ENCODE measurements at regions not wholly inside any gene's neighbourhood (a gene's known extent, or its start where the extent isn't known, plus 50 kb on each side); places are given as distances from the start of the nearest gene placed in this dataset.

DNA sequence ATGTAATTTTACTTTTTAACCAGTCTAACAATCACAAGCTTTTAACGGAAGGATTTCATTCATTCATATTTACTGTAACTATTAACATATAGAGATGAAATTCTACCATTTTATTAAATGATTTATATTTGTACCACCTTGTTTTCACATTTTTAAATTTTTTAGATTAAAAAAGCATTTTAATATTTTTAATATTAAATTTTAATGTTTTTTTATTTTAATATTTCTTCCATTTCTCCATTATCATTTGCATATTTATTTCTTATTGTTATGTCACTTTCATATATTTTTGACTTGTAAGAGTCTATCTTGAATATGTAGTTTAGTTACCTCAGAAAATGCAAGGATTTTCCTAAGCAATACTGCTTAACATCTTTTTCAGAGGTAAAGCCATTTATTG, 1034.0 kb upstream of the PTPRD start:
- no peak for TF ChIP-seq EZH2phosphoT487 (IDR thresholded peaks at IDR 0.05; ENCODE audit: borderline replicate concordance, low read depth, low read length)
- TF ChIP-seq, protein P1, sequence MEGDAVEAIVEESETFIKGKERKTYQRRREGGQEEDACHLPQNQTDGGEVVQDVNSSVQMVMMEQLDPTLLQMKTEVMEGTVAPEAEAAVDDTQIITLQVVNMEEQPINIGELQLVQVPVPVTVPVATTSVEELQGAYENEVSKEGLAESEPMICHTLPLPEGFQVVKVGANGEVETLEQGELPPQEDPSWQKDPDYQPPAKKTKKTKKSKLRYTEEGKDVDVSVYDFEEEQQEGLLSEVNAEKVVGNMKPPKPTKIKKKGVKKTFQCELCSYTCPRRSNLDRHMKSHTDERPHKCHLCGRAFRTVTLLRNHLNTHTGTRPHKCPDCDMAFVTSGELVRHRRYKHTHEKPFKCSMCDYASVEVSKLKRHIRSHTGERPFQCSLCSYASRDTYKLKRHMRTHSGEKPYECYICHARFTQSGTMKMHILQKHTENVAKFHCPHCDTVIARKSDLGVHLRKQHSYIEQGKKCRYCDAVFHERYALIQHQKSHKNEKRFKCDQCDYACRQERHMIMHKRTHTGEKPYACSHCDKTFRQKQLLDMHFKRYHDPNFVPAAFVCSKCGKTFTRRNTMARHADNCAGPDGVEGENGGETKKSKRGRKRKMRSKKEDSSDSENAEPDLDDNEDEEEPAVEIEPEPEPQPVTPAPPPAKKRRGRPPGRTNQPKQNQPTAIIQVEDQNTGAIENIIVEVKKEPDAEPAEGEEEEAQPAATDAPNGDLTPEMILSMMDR (conservative IDR thresholded peaks at IDR 0.05; ENCODE audit: low read length), result no peak
- no peaks in the 10 kb centered on the region for H3K4me1 ChIP-seq (ENCODE audit: insufficient read depth, low read length, poor library complexity, severe bottlenecking)
- no peak for DNase-seq (ENCODE audit: low spot score)
- POLR2A ChIA-PET, result no interaction called here
- H3K4me3 ChIP-seq (ENCODE audit: low read depth, low read length, poor library complexity, severe bottlenecking), result no peak overlapping the region
- H3K4me2 ChIP-seq (ENCODE audit: low read length), result no peak overlapping the region
- intact Hi-C loops (cut with micrococcal nuclease; ENCODE audit: unreplicated experiment), result no loop called here
- H3K36me3 ChIP-seq (ENCODE audit: insufficient read depth, low read length), result no peaks in the 10 kb centered on the region
- no peaks in the 10 kb centered on the region for H4K20me1 ChIP-seq (ENCODE audit: insufficient read depth, low read length)
- no peaks in the 10 kb centered on the region for H3K9me3 ChIP-seq (ENCODE audit: low read length)
- H2AFZ ChIP-seq (ENCODE audit: low read length), result no peak overlapping the region
- CTCF ChIA-PET (ENCODE audit: unreplicated experiment), result no interaction called here
- H3K9me2 ChIP-seq (ENCODE audit: insufficient read depth, low read length), result no peaks in the 10 kb centered on the region
- H3K79me2 ChIP-seq (ENCODE audit: insufficient read depth, low read depth, low read length), result no peaks in the 10 kb centered on the region
- H3K27ac ChIP-seq (ENCODE audit: low read depth, low read length, poor library complexity, severe bottlenecking), result no peak overlapping the region
- BruUV-seq (replicated peaks), result no TSS peak

DNA sequence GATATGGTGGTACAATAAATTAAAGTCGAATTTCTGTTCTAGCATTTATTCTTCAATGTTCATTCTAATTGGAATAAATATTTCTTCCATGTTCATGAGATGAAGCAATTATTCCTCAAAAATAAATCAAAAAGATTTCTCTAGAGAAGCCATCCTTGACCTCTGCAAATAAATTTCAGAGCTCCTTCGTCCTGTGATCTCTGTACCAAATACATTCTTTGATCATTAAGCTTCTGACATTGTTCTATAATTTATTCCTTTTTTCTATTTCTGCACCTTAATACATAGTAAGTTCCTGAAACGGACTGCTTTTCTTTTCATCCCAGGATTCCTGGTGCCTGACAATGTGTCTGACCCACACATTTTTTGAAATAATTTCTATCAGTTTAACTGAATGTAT, 1039.3 kb upstream of the TYRP1 start:
- no peaks in the 10 kb centered on the region for H3K9me3 ChIP-seq (ENCODE audit: low read length)
- CTCF ChIA-PET (ENCODE audit: unreplicated experiment), result no interaction called here

DNA sequence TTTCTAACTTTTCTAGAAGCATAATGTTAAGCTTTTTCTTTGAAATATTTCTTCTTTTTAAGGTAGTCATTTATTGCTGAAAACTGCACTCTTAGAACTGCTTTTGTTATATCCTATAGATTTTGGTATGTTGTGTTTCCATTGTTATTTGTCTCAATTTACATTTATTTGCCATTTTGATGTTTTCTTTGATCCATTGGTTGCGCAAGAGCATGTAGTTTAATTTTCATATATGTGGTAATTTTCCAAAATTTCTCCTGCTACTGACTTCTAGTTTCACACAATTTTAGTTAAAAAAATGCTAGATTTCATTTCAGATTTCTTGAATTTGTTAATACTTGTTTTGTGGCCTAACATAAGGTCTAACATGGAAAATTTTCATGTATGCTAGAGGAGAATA, 1029.3 kb upstream of the TYRP1 start:
- ChIA-PET CTCF (ENCODE audit: unreplicated experiment) (no interaction called here), POLR2A (no interaction called here)
- intact Hi-C loops (cut with micrococcal nuclease; ENCODE audit: unreplicated experiment), result no loop called here
- TF ChIP-seq, protein P1 (conservative IDR thresholded peaks at IDR 0.05; ENCODE audit: low read length), result no peak
- TF ChIP-seq EZH2phosphoT487 (IDR thresholded peaks at IDR 0.05; ENCODE audit: borderline replicate concordance, low read depth, low read length), result no peak
- Histone ChIP-seq H3K4me2 (ENCODE audit: low read length) (no peak overlapping the region), H3K4me3 (ENCODE audit: low read depth, low read length, poor library complexity, severe bottlenecking) (no peak overlapping the region), H3K36me3 (ENCODE audit: insufficient read depth, low read length) (no peaks in the 10 kb centered on the region), H3K9me3 (ENCODE audit: low read length) (no peaks in the 10 kb centered on the region), H3K27ac (ENCODE audit: low read depth, low read length, poor library complexity, severe bottlenecking) (no peak overlapping the region), H3K4me1 (ENCODE audit: insufficient read depth, low read length, poor library complexity, severe bottlenecking) (no peaks in the 10 kb centered on the region), H3K79me2 (ENCODE audit: insufficient read depth, low read depth, low read length) (no peaks in the 10 kb centered on the region), H3K9me2 (ENCODE audit: insufficient read depth, low read length) (no peaks in the 10 kb centered on the region), H4K20me1 (ENCODE audit: insufficient read depth, low read length) (no peaks in the 10 kb centered on the region), H2AFZ (ENCODE audit: low read length) (no peak overlapping the region)
- BruUV-seq (replicated peaks), result no TSS peak
- DNase-seq (ENCODE audit: low spot score), result no peak

More for the DNA sequence above, 1039.3 kb upstream of the TYRP1 start:
- BruUV-seq (replicated peaks), result no TSS peak
- Histone ChIP-seq H3K4me2 (ENCODE audit: low read length) (no peak overlapping the region), H3K36me3 (ENCODE audit: insufficient read depth, low read length) (no peaks in the 10 kb centered on the region), H3K79me2 (ENCODE audit: insufficient read depth, low read depth, low read length) (no peaks in the 10 kb centered on the region), H2AFZ (ENCODE audit: low read length) (no peak overlapping the region), H3K9me2 (ENCODE audit: insufficient read depth, low read length) (no peaks in the 10 kb centered on the region), H3K4me3 (ENCODE audit: low read depth, low read length, poor library complexity, severe bottlenecking) (no peak overlapping the region), H3K27ac (ENCODE audit: low read depth, low read length, poor library complexity, severe bottlenecking) (no peak overlapping the region), H3K4me1 (ENCODE audit: insufficient read depth, low read length, poor library complexity, severe bottlenecking) (no peaks in the 10 kb centered on the region), H4K20me1 (ENCODE audit: insufficient read depth, low read length) (no peaks in the 10 kb centered on the region)
- no peak for DNase-seq (ENCODE audit: low spot score)
- TF ChIP-seq, protein P1 (conservative IDR thresholded peaks at IDR 0.05; ENCODE audit: low read length), result no peak
- no peak for TF ChIP-seq EZH2phosphoT487 (IDR thresholded peaks at IDR 0.05; ENCODE audit: borderline replicate concordance, low read depth, low read length)
- intact Hi-C loops (cut with micrococcal nuclease; ENCODE audit: unreplicated experiment), result no loop called here
- POLR2A ChIA-PET, result no interaction called here

Data from OCI-LY7 (cell line).